Hepatic stellate cell (primary cell): ENCODE measurements at regions not wholly inside any gene's neighbourhood (a gene's known extent, or its start where the extent isn't known, plus 50 kb on each side); places are given as distances from the start of the nearest gene placed in this dataset.

ENCODE experiments used
- DNase-seq: peaks from one replicate; pipeline ENCODE4 v3.0.0; 2011; ENCODE audit warnings: low spot score

GRCh38 chr6:120228297-120228696, 878.7 kb upstream of the MAN1A1 start:
- DNase-seq = no peak

GRCh38 chr6:120219339-120219738, 869.8 kb upstream of the MAN1A1 start:
- no peak for DNase-seq

GRCh38 chr6:120214088-120214499, 864.5 kb upstream of the MAN1A1 start:
- DNase-seq = no peak

GRCh38 chr6:120211955-120212792, 862.6 kb upstream of the MAN1A1 start:
- no peak for DNase-seq

- DNase-seq = no peak
Measured at GRCh38 chr6:120202878-120203277, 853.3 kb upstream of the MAN1A1 start.

- DNase-seq = no peak
Measured at GRCh38 chr6:120200853-120201252, 851.3 kb upstream of the MAN1A1 start.

- peak; percentile 11 for DNase-seq
Measured at GRCh38 chr6:120198033-120198432, 848.5 kb upstream of the MAN1A1 start.

GRCh38 chr6:120186080-120186479, 836.5 kb upstream of the MAN1A1 start:
- no peak for DNase-seq

GRCh38 chr6:120173250-120173649, 823.7 kb upstream of the MAN1A1 start:
- no peak for DNase-seq

- DNase-seq = no peak
Measured at GRCh38 chr6:120164531-120164930, 815.0 kb upstream of the MAN1A1 start.

- DNase-seq = no peak
Measured at GRCh38 chr6:120157873-120158272, 808.3 kb upstream of the MAN1A1 start.

- no peak for DNase-seq
Measured at GRCh38 chr6:120147071-120147871, 797.7 kb upstream of the MAN1A1 start.

GRCh38 chr6:120141601-120142000, 792.0 kb upstream of the MAN1A1 start:
- DNase-seq = no peak

GRCh38 chr6:120137492-120137891, 787.9 kb upstream of the MAN1A1 start:
- no peak for DNase-seq

- DNase-seq = no peak
Measured at GRCh38 chr6:120129228-120129627, 779.7 kb upstream of the MAN1A1 start.

- no peak for DNase-seq
Measured at GRCh38 chr6:120122401-120122800, 772.8 kb upstream of the MAN1A1 start.

- DNase-seq = no peak
Measured at GRCh38 chr6:120116343-120116742, 766.8 kb upstream of the MAN1A1 start.

GRCh38 chr6:120112980-120113379, 763.4 kb upstream of the MAN1A1 start:
- DNase-seq = no peak

- no peak for DNase-seq
Measured at GRCh38 chr6:120111001-120111400, 761.4 kb upstream of the MAN1A1 start.

- no peak for DNase-seq
Measured at GRCh38 chr6:120108061-120108795, 758.7 kb upstream of the MAN1A1 start.

- DNase-seq = no peak
Measured at GRCh38 chr6:120103618-120104017, 754.1 kb upstream of the MAN1A1 start.

- DNase-seq = peak; percentile 5
Measured at GRCh38 chr6:120096696-120097260, 747.2 kb upstream of the MAN1A1 start.
